Umbilical cord (tissue), 1 donor: ENCODE measurements at regions not wholly inside any gene's neighbourhood (a gene's known extent, or its start where the extent isn't known, plus 50 kb on each side); places are given as distances from the start of the nearest gene placed in this dataset.

Experiments
- DNase-seq: peaks from one replicate; pipeline ENCODE4 v3.0.0-alpha.2; 2015; ENCODE audit warnings: low spot score

DNA sequence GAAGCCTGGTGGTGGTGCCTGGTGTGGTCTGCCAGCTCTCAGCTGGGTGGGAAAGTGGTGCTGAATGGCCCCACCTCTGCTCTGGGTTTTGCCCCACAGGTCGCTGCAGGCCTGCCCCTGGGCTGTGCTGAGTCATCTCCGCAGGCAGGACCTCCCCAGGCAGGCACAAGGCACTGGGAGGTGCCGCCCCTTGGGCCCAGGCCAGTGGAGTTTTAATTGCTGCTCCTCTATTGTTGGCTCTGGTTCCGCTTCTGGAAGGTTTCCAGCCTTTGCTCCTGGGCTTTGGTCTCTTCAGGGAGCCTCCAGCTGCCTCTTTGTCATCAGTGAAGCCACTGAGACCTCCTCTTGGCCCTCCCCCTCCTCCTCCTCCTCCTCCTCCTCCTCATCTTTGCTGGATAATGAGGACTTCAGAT, 180.3 kb upstream of the GRB10 start:
- peak; percentile 23 for DNase-seq

DNA sequence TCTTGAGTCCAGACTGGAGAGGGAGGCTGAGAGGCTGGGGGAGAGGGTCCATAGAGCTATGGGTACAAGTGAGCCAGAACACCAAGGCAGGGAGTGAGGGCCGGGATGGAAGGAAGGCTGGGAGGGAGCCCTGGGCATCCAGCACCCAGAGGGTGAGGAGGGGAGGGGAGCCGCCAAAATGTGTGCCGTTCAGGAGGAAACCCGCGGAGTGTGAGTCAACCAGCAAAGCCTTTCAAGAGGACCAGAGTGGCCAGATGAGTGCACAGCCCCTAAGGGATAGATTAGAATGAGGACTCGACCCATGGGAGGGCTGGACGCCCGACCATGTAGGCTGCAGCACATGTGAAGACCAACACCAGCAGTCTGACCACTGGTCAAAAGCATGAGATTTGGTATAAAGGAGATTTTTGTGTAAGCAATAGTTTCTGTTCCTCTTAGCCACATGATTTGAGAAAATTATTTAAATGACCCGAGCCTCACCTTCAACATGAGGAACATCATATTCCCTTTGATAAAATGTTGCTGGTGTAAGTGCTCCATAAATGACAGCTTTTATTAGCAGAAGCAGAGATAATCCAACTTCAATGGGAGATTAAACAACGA, 179.7 kb upstream of the GRB10 start:
- DNase-seq: no peak

DNA sequence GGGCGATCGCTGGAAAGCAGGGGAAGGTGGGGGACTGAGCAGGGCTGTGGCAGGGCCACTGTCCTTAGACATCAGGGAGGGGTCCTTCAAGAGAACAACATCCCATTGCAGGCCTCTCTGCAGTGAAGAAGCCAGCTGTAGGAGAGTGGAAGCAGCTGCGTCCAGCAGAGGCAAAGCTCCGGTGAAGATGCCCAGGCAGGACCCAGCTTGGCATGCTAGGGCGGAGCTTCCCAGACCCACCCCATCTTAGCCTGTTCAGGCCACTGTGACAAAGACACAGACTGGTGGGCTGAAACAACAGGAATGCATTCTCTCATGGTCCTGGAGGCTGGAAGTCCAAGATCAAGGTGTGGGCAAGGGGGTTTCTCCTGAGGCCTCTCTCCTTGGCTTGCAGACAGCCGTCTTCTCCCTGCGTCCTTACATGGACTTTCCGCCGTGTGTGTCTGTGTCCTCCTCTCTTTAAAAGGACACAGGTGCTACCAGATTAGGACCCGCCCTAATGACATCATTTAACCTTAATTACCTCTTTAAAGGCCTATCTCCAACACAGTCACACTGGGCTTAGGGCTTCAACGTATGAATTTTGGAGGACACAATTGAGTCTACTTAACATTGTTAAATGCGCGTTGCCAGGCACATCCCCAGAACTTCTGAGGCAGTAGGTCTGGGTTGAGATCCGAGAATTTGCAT, 178.1 kb upstream of the GRB10 start:
- DNase-seq: no peak

DNA sequence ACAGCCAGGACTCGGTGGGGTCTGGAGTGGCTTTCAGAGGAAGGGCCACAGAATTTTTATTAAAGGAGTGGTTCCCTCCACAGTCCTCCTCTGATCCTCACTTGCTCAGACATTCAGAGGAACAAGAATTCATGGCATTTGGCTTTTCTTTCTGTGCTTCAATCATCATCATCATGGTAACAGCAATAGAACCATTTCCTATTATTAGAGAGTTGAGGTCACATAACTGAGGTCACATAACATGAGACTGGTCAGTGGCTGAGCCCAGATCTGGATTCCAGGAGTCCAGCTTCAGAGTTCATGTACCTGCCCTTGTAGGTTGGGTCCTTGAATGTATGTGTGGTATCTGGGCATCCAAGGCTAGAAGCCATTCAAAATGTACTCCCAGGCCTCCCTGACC, 177.3 kb upstream of the GRB10 start:
- DNase-seq: no peak

DNA sequence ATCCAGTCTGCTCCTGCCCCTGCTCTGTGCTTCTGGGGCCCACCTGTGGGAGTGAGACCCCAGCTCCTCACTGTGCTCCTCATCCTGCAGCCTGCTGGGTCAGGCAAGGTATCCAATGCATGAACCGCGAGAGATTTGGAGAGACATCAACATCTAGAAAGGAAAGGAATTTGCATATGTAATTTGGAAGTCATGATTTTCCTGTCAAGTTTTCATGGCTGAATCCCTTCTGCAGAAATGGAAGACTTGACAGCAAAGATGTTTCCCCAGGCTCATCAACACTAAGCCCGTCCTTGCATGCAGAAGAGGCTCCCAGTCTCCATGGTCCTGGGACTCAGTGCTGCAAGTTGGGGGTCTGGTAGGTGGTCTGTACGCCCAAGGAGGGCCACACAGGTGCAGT, 176.9 kb upstream of the GRB10 start:
- no peak for DNase-seq

DNA sequence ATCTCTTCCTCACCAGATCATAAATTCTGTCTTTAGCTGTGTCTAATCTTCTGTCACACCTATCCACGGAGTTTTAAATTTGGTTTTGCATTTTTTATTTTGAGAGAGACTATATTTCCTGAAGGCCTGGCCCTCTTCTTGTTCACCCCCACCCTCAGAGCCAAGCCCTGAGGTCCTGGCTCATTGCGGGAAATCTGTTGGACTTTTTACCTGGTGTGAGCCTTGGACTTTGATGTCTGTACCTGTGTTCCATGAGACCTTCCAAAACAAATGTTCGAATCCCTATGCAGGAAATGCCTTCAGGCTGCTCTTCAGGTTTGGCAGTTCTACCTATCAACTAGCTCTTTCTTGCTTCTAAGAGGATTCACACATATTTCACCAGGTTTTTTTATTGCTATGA, 175.2 kb upstream of the GRB10 start:
- DNase-seq: no peak

DNA sequence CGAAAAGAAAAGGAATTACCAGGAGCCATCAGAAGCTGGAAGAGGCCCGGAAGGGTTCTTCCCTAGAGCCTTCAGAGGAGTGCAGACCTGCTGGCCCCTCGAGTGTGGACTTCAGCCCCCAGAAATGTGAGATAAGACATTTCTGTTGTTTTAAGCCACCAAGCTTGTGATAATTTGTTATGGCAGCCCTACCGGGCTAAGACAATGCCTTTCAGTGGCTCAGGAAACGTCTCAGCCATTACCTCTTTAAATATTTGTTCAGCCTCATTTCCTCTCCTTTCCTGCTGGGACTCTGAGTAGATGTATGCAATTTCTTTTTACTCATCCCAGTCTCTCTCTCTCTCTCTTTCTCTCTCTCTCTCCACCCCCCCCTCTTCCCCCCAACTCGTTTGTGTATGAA, 174.7 kb upstream of the GRB10 start:
- no peak for DNase-seq

DNA sequence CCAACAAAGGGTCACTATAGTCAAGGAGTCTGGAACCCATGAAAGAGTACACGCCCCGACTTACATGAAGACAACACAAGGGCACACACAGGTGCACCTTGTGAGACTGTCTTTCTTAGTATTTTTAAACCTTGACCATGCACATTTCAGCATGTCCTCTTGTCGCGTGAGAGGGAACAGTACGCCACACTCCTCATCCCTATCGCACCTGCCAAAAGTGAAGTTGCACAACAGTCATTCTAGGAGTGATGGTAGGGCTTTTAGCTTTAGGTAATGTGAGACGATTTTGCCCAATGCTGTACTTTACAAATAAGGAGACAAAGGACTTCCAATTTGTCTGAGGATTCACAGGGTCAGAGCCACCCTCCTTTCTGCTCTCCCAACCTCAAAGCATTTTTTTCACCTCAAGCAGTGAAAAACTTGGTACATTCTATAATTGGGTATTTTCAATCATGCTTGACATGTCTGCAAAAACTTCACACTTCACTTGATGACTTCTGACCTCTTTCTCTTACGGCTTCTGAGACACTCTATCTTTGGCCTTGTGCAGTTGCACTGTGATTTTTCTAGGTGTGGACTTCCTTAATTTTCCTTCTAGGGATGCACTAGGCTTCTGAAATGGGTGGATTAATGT, 173.9 kb upstream of the GRB10 start:
- DNase-seq: no peak

DNA sequence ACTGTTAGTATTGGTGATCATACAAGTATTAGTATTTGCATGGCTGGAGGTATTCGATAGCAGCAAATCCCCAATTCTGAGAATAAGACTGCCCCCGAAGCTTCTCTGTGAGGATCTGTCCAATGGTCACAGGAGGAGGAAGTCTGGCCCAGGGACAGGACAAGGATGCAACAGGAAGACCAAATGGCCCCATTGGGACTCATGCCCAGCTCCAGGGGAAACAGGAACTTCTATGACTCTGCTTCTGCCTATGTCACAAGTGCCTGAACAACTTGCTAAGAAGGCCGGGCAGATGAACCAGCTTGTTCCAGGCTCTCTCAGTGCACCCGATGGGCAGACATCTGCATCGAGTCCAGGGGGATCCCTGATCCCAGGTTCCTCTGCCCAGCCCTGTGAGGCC, 172.0 kb upstream of the GRB10 start:
- no peak for DNase-seq

DNA sequence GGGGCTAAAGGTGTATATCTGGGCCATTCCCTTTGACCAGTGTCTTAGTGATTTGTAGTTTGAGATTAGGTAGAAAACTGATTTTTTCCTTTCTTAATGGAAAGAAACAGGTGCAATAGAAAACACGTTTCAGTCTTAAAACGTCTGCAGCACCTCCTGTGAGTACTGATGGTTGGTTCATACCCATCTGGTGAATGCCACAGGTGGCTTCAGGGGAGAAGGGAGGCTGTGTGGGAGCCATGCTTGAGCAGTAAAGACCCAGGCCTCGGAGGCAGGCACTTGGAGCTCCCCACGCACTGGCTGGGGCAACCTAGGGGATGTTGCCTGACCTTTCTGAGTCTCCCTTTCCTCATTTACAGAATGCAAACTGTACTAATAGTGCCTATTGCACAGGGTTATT, 171.5 kb upstream of the GRB10 start:
- no peak for DNase-seq

DNA sequence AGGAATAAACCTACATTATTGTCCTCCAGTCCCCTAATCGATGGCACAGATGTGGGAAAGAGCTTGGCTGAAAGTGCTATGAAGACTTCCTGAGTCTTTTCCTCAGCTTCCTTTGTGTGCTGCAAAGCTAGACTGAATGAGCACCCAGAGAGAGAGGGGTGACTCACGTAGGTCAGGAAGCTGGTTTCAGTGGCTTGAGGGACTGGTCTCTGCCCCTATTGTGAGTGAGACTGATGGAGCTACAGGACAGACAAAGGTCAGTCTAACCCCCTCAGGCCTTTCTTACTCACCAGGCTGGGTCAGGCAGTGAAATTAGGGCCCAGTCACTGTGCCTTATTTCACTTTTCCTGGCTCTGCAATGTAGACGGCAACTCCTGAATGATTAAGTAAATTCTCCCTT, 171.1 kb upstream of the GRB10 start:
- DNase-seq: no peak

DNA sequence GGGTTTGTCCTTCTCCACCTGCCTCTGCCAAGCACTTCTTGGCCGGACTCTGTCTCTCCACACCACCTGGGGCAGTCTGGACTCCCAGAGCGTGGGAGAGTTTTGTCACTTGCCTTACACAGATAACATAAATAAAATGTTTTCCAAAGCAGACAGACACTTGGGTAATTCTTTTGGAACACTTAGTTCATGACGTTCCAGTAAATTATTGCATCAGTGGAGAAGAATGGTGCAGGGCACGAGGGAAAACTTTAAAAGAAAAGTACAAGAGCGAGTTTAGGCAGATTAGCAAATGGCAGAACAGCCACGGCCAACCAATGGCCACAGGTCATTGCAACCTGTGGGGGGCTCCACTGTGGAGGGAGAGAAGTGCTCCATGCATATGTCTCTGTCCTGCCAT, 170.6 kb upstream of the GRB10 start:
- DNase-seq: no peak

DNA sequence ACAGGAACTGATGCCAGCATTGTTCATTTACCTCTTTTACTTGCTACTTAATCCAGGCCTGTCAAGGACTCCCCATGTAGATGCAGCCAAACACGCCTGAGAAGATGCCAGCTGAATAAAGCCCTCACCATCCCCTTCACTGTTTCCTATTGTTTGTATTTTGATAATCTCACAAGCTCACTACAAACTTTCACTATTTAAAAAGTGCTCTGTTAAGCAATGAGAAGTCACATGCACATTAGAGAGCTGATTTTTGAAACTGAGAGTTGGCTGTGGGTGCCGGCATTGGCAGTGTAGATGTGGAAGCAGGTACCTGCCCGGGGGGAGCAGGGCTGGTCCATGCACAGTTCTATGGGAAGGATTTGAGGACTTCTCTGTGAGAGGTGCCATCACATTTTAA, 169.8 kb upstream of the GRB10 start:
- no peak for DNase-seq

DNA sequence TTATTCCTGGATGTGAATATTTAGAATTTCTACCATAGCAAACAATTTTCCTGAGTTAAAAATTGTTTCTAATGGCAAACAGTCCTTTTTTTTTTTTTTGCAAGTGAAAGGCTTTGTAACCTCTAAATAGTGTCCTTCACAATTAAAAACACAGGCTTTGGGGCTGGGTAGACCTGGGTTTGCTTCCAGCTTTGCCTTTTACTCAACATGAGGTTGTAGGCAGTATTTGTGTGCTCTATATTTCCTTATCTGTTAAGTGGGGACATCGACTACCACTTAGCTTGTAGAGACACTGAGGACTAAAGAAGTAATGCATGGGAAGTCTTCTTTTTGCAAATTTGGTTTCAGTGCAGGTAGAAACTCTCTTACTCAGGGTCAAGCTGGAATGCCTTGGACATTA, 169.4 kb upstream of the GRB10 start:
- DNase-seq: no peak

DNA sequence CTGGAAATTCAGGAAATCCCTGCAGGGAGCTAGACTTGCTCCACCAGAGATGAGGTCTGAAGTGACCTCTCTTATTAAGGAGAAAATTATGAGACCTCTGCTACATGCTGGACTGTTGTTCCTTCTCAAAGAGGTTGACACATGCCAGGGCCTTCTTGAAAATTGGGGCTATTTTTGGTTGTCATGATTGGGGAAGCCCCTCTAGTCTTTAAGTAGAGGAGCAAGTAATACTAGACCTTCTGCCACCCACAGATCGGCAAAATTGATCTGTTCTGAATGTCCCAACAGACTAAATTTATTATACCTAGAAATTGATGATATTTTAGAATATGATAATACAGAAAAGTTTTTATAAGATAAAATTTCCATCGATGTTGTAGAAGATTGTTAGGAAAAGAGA, 160.8 kb upstream of the GRB10 start:
- no peak for DNase-seq

DNA sequence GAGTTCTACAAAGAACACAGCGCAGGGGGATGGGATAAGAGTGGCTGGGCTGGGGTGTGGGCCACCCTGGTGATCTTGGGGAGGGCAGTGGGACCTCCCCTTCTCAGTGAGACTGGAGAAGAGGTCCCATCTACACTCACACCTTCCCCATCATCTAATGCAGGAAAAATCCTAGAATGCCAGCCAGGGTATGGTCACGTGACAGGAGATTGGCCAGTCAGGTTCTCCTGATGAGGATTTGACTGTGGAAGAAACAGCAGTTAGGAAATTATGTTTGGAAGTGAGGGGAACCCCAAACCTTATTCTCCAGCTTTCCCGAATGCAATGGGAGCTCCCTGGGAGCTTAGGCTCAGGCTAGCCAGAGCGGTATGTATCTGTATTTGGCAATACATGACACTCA, 158.8 kb upstream of the GRB10 start:
- DNase-seq: no peak

DNA sequence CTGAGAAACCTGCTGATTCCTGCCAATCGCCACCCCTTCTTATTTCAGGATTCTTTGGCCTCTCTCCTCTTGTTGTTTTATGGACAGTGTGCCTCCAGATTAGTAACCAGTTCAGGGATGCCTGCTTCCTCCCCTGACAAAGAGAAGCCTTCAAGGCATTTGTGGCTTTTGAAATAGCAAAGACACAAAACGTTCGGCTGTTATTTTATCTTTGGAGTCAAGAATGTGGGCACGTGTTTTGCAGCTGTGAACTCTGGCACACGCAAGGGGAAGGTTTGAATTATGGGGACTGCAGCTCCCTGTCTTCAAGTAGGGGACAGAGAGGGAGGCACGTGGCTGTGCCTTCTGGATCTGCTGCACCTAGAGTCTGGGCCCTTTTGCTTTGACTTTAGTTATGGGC, 157.9 kb upstream of the GRB10 start:
- no peak for DNase-seq

DNA sequence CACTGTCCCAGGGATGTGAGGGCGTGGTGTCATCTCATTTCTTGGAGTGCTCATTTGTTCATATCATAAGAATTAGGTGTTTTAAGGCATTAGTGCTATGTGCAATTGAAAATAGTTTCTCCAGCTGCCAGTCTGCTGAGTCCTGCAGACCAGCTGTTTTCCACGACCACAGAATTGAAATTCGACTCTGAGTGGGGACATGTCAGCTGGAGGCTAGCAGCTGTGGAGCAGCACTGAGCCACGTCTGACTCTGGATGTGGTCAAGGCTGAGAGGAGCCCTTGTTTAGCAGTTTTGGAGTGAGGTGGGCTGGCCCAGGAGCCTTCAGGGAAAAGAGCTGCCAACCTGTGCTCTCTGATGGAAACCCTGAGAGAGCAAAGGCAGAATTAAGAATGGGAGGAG, 156.3 kb upstream of the GRB10 start:
- DNase-seq: no peak

DNA sequence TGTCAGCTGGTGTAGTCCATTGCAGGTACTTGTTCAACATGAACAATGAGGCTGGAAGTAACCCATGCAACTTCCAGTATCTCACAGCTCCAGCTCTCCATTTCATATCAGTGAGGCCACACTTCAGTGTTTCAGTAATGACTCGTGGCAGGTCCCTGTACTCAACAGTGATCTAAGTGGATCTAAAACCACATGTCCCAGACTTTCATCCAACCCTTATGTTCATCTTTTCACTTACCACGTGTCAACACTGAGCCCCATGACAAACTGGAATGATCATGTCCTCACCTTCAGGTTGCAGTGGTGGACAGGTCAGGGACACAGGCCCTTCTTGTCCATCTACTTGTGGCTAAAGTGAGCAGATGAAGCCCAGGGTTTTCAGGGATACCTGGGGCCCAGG, 155.0 kb upstream of the GRB10 start:
- DNase-seq: no peak

DNA sequence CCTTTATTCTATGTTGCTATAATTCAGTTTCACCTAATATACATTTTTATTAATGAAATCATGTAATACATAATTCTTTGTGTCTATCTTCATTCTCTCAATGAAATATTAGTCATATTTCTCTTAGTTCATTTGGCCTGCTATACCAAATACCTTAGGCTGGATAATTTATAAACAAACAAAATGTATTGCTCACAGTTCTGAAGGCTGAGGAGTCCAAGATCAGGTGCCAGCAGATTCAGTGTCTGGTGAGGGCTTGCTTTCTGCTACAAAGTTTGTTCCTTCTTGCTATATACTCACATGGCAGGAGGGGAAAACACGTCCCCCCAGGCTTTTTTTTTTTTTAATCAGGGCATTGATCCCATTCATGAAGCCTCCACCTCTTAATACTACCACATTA, 143.4 kb upstream of the GRB10 start:
- no peak for DNase-seq

DNA sequence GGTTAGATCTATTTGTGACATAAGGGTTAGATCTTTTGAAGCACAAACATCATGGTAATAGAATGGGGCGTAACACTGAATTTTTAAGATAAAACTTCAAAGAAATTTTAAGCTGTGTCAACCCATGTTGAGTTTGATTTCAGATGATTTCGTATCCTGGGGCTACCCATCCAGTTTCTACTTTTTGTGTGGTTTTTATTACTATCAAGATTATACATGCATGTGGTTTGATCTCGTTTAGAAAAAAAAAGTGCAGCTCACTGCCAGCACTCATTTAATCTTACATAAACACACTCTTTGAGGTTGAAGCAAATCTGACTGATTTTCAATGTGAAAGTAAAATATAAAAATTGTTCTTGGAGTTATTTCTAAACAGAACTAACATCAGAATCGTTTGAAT, 140.8 kb upstream of the GRB10 start:
- no peak for DNase-seq

DNA sequence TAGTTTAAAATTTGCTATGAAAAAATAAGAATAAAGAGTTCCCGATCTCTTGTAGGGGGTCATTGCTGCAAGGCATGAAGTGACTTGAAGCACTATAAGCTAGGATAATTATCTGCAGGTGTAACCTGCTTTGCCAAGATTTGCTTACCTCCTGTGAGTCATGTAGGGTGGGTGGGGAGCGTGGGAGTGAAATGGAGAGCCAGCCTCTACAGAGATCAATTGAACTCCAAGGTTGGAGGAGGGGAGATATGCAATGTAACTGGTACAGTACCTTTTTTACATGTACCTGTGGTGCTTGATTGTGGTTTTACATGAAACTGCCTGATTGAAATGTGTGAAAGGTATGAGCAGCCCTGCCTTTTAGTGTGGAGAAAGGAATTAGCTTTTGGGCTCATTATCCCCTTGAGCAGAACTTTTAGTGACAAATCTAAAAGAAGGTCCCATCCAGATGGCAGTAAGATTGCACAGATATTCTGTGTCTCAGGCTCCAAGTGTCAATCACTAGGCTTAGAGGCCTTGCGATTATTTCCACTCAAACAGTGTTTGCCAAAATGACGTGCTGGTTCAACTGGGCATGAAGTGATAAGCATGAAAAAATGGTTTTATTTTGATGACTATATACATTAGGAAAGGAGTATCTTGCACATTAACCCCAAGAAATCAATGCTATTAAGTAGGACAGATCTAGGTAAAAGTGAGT, 138.6 kb upstream of the GRB10 start:
- DNase-seq: no peak
